Activated naive CD8-positive, alpha-beta T cell (primary cell): ENCODE measurements at regions not wholly inside any gene's neighbourhood (a gene's known extent, or its start where the extent isn't known, plus 50 kb on each side); places are given as distances from the start of the nearest gene placed in this dataset.

Experiments
- H3K27ac Mint-ChIP-seq: one replicate; pipeline ENCODE4 v1.8.0; 2021; ENCODE audit warnings: mixed read lengths
- H3K27me3 Mint-ChIP-seq: one replicate; pipeline ENCODE4 v1.8.0; 2021; ENCODE audit warnings: mixed read lengths
- H3K36me3 Mint-ChIP-seq: one replicate; pipeline ENCODE4 v1.8.0; 2021; ENCODE audit warnings: mixed read lengths
- H3K4me1 Mint-ChIP-seq: one replicate; pipeline ENCODE4 v1.8.0; 2021; ENCODE audit warnings: low read depth, mixed read lengths
- H3K4me3 Mint-ChIP-seq: one replicate; pipeline ENCODE4 v1.8.0; 2021; ENCODE audit warnings: mild to moderate bottlenecking, mixed read lengths
- H3K9me3 Mint-ChIP-seq: one replicate; pipeline ENCODE4 v1.8.0; 2021; ENCODE audit warnings: low read depth, mixed read lengths

GRCh38 chr16:58970775-58971174, 236.7 kb upstream of the GOT2 start:
- Mint-ChIP-seq H3K27ac (no peak overlapping the region), H3K4me1 (no peaks in the 10 kb centered on the region), H3K27me3 (no peaks in the 10 kb centered on the region), H3K9me3 (peaks cover 3% of the 10 kb centered on the region), H3K4me3 (no peak overlapping the region), H3K36me3 (no peaks in the 10 kb centered on the region)

GRCh38 chr16:58963479-58963878, 229.4 kb upstream of the GOT2 start:
- Mint-ChIP-seq H3K4me3 (no peak overlapping the region), H3K9me3 (no peaks in the 10 kb centered on the region), H3K27me3 (peaks cover 2% of the 10 kb centered on the region), H3K27ac (no peak overlapping the region), H3K4me1 (no peaks in the 10 kb centered on the region), H3K36me3 (no peaks in the 10 kb centered on the region)

- Mint-ChIP-seq H3K27me3 (peaks cover 2% of the 10 kb centered on the region), H3K27ac (no peak overlapping the region), H3K9me3 (no peaks in the 10 kb centered on the region), H3K4me1 (no peaks in the 10 kb centered on the region), H3K36me3 (no peaks in the 10 kb centered on the region), H3K4me3 (no peak overlapping the region)
These were observed 228.7 kb upstream of the GOT2 start for GRCh38 chr16:58962811-58963210.

- Mint-ChIP-seq H3K36me3 (no peaks in the 10 kb centered on the region), H3K9me3 (no peaks in the 10 kb centered on the region), H3K4me1 (no peaks in the 10 kb centered on the region), H3K27ac (no peak overlapping the region), H3K27me3 (peaks cover 4% of the 10 kb centered on the region), H3K4me3 (no peak overlapping the region)
These were observed 226.4 kb upstream of the GOT2 start for GRCh38 chr16:58960484-58960883.

GRCh38 chr16:58960034-58960433, 225.9 kb upstream of the GOT2 start:
- Mint-ChIP-seq H3K9me3 (no peaks in the 10 kb centered on the region), H3K27me3 (peaks cover 4% of the 10 kb centered on the region), H3K36me3 (no peaks in the 10 kb centered on the region), H3K4me3 (no peak overlapping the region), H3K27ac (no peak overlapping the region), H3K4me1 (no peaks in the 10 kb centered on the region)

- no peaks in the 10 kb centered on the region for H3K9me3 Mint-ChIP-seq
- no peaks in the 10 kb centered on the region for H3K36me3 Mint-ChIP-seq
- H3K27me3 Mint-ChIP-seq, result peaks cover 4% of the 10 kb centered on the region
- no peak overlapping the region for H3K27ac Mint-ChIP-seq
- H3K4me1 Mint-ChIP-seq, result no peaks in the 10 kb centered on the region
- H3K4me3 Mint-ChIP-seq, result no peak overlapping the region
These were observed 224.6 kb upstream of the GOT2 start for GRCh38 chr16:58958749-58959148.

- H3K27me3 Mint-ChIP-seq, result peaks cover 6% of the 10 kb centered on the region
- no peak overlapping the region for H3K27ac Mint-ChIP-seq
- no peaks in the 10 kb centered on the region for H3K4me1 Mint-ChIP-seq
- no peaks in the 10 kb centered on the region for H3K36me3 Mint-ChIP-seq
- H3K9me3 Mint-ChIP-seq, result peaks cover 11% of the 10 kb centered on the region
- no peak overlapping the region for H3K4me3 Mint-ChIP-seq
These were observed 214.1 kb upstream of the GOT2 start for GRCh38 chr16:58948244-58948643.

- no peaks in the 10 kb centered on the region for H3K36me3 Mint-ChIP-seq
- no peak overlapping the region for H3K4me3 Mint-ChIP-seq
- no peak overlapping the region for H3K27ac Mint-ChIP-seq
- H3K27me3 Mint-ChIP-seq, result peaks cover 1% of the 10 kb centered on the region
- H3K9me3 Mint-ChIP-seq, result no peaks in the 10 kb centered on the region
- H3K4me1 Mint-ChIP-seq, result no peaks in the 10 kb centered on the region
These were observed 206.5 kb upstream of the GOT2 start for GRCh38 chr16:58940609-58941008.

GRCh38 chr16:58938811-58939210, 204.7 kb upstream of the GOT2 start:
- Mint-ChIP-seq H3K9me3 (no peaks in the 10 kb centered on the region), H3K4me3 (no peak overlapping the region), H3K4me1 (no peaks in the 10 kb centered on the region), H3K36me3 (no peaks in the 10 kb centered on the region), H3K27me3 (peaks cover 1% of the 10 kb centered on the region), H3K27ac (no peak overlapping the region)

- no peaks in the 10 kb centered on the region for H3K36me3 Mint-ChIP-seq
- H3K9me3 Mint-ChIP-seq, result no peaks in the 10 kb centered on the region
- H3K27me3 Mint-ChIP-seq, result peaks cover 4% of the 10 kb centered on the region
- no peaks in the 10 kb centered on the region for H3K4me1 Mint-ChIP-seq
- no peak overlapping the region for H3K27ac Mint-ChIP-seq
- H3K4me3 Mint-ChIP-seq, result no peak overlapping the region
These were observed 203.5 kb upstream of the GOT2 start for GRCh38 chr16:58937661-58938060.

- Mint-ChIP-seq H3K4me3 (no peak overlapping the region), H3K9me3 (peaks cover 5% of the 10 kb centered on the region), H3K4me1 (no peaks in the 10 kb centered on the region), H3K36me3 (no peaks in the 10 kb centered on the region), H3K27ac (no peak overlapping the region), H3K27me3 (peaks cover 4% of the 10 kb centered on the region)
These were observed 199.1 kb upstream of the GOT2 start for GRCh38 chr16:58933186-58933585.

GRCh38 chr16:58931436-58931835, 197.3 kb upstream of the GOT2 start:
- peaks cover 5% of the 10 kb centered on the region for H3K9me3 Mint-ChIP-seq
- no peak overlapping the region for H3K4me3 Mint-ChIP-seq
- peaks cover 4% of the 10 kb centered on the region for H3K27me3 Mint-ChIP-seq
- no peaks in the 10 kb centered on the region for H3K4me1 Mint-ChIP-seq
- no peak overlapping the region for H3K27ac Mint-ChIP-seq
- H3K36me3 Mint-ChIP-seq, result no peaks in the 10 kb centered on the region

- Mint-ChIP-seq H3K4me3 (no peak overlapping the region), H3K27me3 (peaks cover 5% of the 10 kb centered on the region), H3K9me3 (peaks cover 11% of the 10 kb centered on the region), H3K4me1 (no peaks in the 10 kb centered on the region), H3K36me3 (no peaks in the 10 kb centered on the region), H3K27ac (no peak overlapping the region)
These were observed 189.0 kb upstream of the GOT2 start for GRCh38 chr16:58923094-58923493.

- no peaks in the 10 kb centered on the region for H3K4me1 Mint-ChIP-seq
- no peaks in the 10 kb centered on the region for H3K9me3 Mint-ChIP-seq
- H3K27me3 Mint-ChIP-seq, result no peaks in the 10 kb centered on the region
- H3K27ac Mint-ChIP-seq, result no peak overlapping the region
- no peak overlapping the region for H3K4me3 Mint-ChIP-seq
- no peaks in the 10 kb centered on the region for H3K36me3 Mint-ChIP-seq
These were observed 179.3 kb upstream of the GOT2 start for GRCh38 chr16:58913456-58913855.

GRCh38 chr16:58912571-58912970, 178.5 kb upstream of the GOT2 start:
- Mint-ChIP-seq H3K27me3 (no peaks in the 10 kb centered on the region), H3K27ac (no peak overlapping the region), H3K4me1 (no peaks in the 10 kb centered on the region), H3K36me3 (no peaks in the 10 kb centered on the region), H3K4me3 (no peak overlapping the region), H3K9me3 (no peaks in the 10 kb centered on the region)

- no peak overlapping the region for H3K4me3 Mint-ChIP-seq
- no peaks in the 10 kb centered on the region for H3K27me3 Mint-ChIP-seq
- no peaks in the 10 kb centered on the region for H3K9me3 Mint-ChIP-seq
- H3K36me3 Mint-ChIP-seq, result no peaks in the 10 kb centered on the region
- no peaks in the 10 kb centered on the region for H3K4me1 Mint-ChIP-seq
- no peak overlapping the region for H3K27ac Mint-ChIP-seq
These were observed 173.0 kb upstream of the GOT2 start for GRCh38 chr16:58906981-58907715.
